ENCODE measurements at regions not wholly inside any gene's neighbourhood (a gene's known extent, or its start where the extent isn't known, plus 50 kb on each side); places are given as distances from the start of the nearest gene placed in this dataset.

DNA sequence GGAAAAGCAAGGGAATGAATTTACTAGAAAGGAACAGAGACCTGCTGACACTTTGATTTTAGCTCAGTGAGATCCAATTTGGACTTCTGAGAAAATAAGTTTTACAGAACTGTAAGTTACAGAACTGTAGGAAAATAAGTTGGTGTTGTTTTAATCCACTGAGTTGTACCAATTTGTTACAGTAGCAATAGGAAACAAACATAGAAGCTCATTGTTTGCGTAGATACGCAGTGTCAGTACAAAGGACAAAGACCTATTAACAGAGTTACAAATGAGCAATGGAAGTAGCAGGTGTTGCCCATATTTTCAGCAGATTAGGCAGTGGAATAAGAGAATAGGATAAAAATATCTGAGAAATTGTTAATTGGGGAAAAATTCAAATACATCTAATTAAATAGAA is 385.8 kb upstream of the CNTN6 start:
- TF ChIP-seq CTCF (IDR thresholded peaks at IDR 0.05) (no peak), POLR2AphosphoS5 (IDR thresholded peaks at IDR 0.05; ENCODE audit: low read depth, low read length) (no peak)
